ENCODE measurements at regions not wholly inside any gene's neighbourhood (a gene's known extent, or its start where the extent isn't known, plus 50 kb on each side); places are given as distances from the start of the nearest gene placed in this dataset.

DNA sequence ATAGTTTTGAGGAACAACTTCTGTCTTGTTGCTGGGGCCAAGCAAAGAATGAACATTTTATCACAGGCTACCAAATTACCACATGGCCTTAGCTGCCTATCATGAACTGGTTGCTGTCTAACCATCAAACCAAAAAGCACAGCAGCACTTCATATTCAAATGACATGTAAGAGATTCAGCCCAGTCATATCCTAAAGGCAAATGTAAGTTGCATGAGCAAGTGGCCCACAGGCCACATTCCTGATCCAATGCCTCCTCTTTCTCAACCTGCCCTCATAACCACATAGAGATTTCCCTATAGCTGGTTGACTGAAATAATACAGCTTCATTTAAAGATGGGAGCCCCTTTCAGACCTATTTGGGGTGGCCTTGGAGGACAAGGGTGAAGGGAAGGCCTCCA lies 572.3 kb downstream of the IRS1 start:
- intact Hi-C loops (cut with DNase I): no loop called here
- no peaks in the 10 kb centered on the region for H3K27me3 ChIP-seq
- H3K9me3 ChIP-seq: no peaks in the 10 kb centered on the region

DNA sequence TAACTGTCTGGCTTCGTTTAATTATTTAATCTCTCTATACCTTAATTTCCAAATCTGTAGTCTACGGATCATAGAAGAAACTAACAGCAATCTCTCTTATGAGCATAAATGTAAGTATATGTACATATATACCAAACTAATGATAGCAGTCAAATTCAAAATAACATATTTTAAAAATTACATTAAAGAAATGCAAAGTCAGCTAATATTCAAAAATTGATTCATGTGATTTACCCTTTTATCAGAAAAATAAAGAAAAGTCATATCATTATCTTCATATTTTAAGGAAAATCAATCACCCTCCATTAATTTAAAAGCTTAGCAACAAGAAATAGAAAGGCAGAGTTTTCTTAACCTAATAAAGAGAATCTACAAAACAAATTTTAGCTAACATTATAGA lies 575.9 kb downstream of the IRS1 start:
- Histone ChIP-seq H3K9me3 (no peaks in the 10 kb centered on the region), H3K27me3 (no peaks in the 10 kb centered on the region), H3K36me3 (no peaks in the 10 kb centered on the region), H3K4me3 (no peak overlapping the region), H3K4me1 (no peaks in the 10 kb centered on the region), H3K27ac (replicated peaks in 1 of 4) (no peak overlapping the region)
- no peak for DNase-seq (ENCODE audit: extremely low spot score)
- 94% methylated on average over 2 of the region's 2 CpGs for WGBS
- TF ChIP-seq POLR2A (IDR thresholded peaks at IDR 0.05; ENCODE audit: low read depth): no peak
- TF ChIP-seq, protein P1, sequence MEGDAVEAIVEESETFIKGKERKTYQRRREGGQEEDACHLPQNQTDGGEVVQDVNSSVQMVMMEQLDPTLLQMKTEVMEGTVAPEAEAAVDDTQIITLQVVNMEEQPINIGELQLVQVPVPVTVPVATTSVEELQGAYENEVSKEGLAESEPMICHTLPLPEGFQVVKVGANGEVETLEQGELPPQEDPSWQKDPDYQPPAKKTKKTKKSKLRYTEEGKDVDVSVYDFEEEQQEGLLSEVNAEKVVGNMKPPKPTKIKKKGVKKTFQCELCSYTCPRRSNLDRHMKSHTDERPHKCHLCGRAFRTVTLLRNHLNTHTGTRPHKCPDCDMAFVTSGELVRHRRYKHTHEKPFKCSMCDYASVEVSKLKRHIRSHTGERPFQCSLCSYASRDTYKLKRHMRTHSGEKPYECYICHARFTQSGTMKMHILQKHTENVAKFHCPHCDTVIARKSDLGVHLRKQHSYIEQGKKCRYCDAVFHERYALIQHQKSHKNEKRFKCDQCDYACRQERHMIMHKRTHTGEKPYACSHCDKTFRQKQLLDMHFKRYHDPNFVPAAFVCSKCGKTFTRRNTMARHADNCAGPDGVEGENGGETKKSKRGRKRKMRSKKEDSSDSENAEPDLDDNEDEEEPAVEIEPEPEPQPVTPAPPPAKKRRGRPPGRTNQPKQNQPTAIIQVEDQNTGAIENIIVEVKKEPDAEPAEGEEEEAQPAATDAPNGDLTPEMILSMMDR (IDR thresholded peaks at IDR 0.05): no peak
- TF ChIP-seq POLR2AphosphoS5 (IDR thresholded peaks at IDR 0.05): no peak
- TF ChIP-seq EP300 (IDR thresholded peaks at IDR 0.05): no peak
- intact Hi-C loops (cut with DNase I): no loop called here

More for the DNA sequence above, 572.3 kb downstream of the IRS1 start:
- TF ChIP-seq, protein P1 (IDR thresholded peaks at IDR 0.05): no peak
- TF ChIP-seq POLR2AphosphoS5 (IDR thresholded peaks at IDR 0.05): no peak
- no peak for TF ChIP-seq POLR2A (IDR thresholded peaks at IDR 0.05; ENCODE audit: low read depth)
- no peak for TF ChIP-seq EP300 (IDR thresholded peaks at IDR 0.05)
- Histone ChIP-seq H3K4me1 (no peaks in the 10 kb centered on the region), H3K27ac (replicated peaks in 1 of 4) (no peak overlapping the region), H3K36me3 (no peaks in the 10 kb centered on the region), H3K4me3 (no peak overlapping the region)
- DNase-seq (ENCODE audit: extremely low spot score): no peak

DNA sequence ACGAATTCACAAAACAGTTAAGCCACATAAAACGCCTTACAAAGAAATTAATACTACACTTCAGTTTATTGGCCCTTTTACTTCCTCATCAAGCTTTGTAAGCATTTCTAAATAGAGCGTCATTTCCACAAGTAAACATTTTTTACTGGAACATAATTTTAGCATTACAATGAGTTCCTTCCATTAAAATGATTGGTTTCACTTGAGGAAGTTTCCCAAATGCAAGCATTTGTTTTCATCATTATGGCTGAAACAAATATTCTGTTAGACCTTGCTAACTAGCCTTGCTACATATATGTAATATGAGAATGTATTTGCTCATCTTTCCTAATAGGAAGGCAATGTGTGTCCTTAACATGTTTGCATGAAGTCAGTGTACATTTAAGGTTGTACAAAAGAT lies 579.1 kb downstream of the IRS1 start:
- H3K36me3 ChIP-seq: no peaks in the 10 kb centered on the region
- no peaks in the 10 kb centered on the region for H3K4me1 ChIP-seq
- intact Hi-C loops (cut with DNase I): no loop called here
- 76% methylated on average over 3 of the region's 3 CpGs for WGBS
- DNase-seq (ENCODE audit: extremely low spot score): no peak
- TF ChIP-seq POLR2AphosphoS5 (IDR thresholded peaks at IDR 0.05): no peak
- TF ChIP-seq POLR2A (IDR thresholded peaks at IDR 0.05; ENCODE audit: low read depth): no peak
- no peak for TF ChIP-seq EP300 (IDR thresholded peaks at IDR 0.05)
- TF ChIP-seq, protein P1 (IDR thresholded peaks at IDR 0.05): no peak
- no peaks in the 10 kb centered on the region for H3K9me3 ChIP-seq
- H3K27me3 ChIP-seq: no peaks in the 10 kb centered on the region
- H3K4me3 ChIP-seq: no peak overlapping the region
- no peak overlapping the region for H3K27ac ChIP-seq (replicated peaks in 1 of 4)

DNA sequence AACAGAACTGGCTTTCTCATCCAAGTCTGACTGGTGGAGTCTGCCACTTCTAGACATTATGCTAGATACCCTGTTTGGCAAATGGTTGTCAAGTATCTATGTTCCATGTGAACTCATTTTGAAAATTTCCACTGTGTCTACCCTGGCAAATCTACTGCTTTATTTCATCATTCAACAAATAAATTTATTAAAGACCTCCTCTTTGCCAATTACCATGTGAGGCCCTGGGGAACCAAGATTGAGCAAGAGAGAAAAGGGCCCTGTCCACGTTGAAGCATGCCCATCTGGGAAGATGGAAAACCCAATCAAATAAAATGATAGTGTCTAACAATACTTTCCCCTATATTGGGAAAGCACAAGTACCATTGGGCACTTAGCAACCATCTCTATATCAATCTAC lies 582.4 kb downstream of the IRS1 start:
- no peak for DNase-seq (ENCODE audit: extremely low spot score)
- no peak overlapping the region for H3K27ac ChIP-seq (replicated peaks in 1 of 4)
- H3K27me3 ChIP-seq: no peaks in the 10 kb centered on the region
- intact Hi-C loops (cut with DNase I): loop anchor here (2.0 kb wide), 1 partner anchor 582 kb away; the partner anchor contains the start of gene IRS1
- no peak for TF ChIP-seq POLR2AphosphoS5 (IDR thresholded peaks at IDR 0.05)
- TF ChIP-seq, protein P1 (IDR thresholded peaks at IDR 0.05): no peak
- no peak for TF ChIP-seq EP300 (IDR thresholded peaks at IDR 0.05)
- TF ChIP-seq POLR2A (IDR thresholded peaks at IDR 0.05; ENCODE audit: low read depth): no peak
- 78% methylated on average over 1 of the region's 1 CpG for WGBS
- H3K4me3 ChIP-seq: no peak overlapping the region
- no peaks in the 10 kb centered on the region for H3K9me3 ChIP-seq
- peaks cover 2 to 11% (median 4%) of the 10 kb centered on the region in 4 donors for H3K4me1 ChIP-seq
- H3K36me3 ChIP-seq: no peaks in the 10 kb centered on the region

DNA sequence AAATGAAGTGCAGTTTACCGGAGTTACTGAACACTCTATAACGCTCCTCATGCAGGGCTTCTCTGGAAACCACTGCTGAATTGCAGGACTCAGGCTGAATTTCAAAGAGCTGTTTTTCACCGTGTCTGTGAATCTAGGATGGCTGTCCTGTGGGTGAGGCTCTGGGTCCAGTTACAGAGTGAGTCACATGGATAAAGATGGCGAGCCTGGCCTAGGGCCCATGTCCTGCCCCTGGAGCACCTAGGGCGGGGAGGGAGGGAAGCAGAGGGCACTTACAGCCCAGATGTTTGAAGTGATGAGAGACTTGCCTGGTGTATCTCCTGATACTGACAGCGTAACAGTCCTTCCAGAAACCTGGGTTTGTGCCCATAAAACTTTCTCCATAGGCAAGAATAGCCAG lies 583.0 kb downstream of the IRS1 start:
- no peak overlapping the region for H3K4me3 ChIP-seq
- H3K27me3 ChIP-seq: no peaks in the 10 kb centered on the region
- TF ChIP-seq POLR2A (IDR thresholded peaks at IDR 0.05; ENCODE audit: low read depth) (no peak), POLR2AphosphoS5 (IDR thresholded peaks at IDR 0.05) (no peak)
- TF ChIP-seq, protein P1 (IDR thresholded peaks at IDR 0.05): no peak
- H3K36me3 ChIP-seq: no peaks in the 10 kb centered on the region
- no peak for DNase-seq (ENCODE audit: extremely low spot score)
- no peaks in the 10 kb centered on the region for H3K9me3 ChIP-seq
- no peak overlapping the region for H3K27ac ChIP-seq (replicated peaks in 1 of 4)
- 95% methylated on average over 6 of the region's 6 CpGs for WGBS
- intact Hi-C loops (cut with DNase I): loop anchor here (2.0 kb wide), 1 partner anchor 582 kb away; the partner anchor contains the start of gene IRS1
- H3K4me1 ChIP-seq: peaks cover 8 to 17% (median 10%) of the 10 kb centered on the region in 4 donors

Data from esophagus muscularis mucosa (tissue), 4 donors.